HG03060 (cell line): ENCODE measurements at regions not wholly inside any gene's neighbourhood (a gene's known extent, or its start where the extent isn't known, plus 50 kb on each side); places are given as distances from the start of the nearest gene placed in this dataset.
"Not testable (repeated sequence)": the region's sequence is repeated elsewhere in the genome, so short reads cannot be mapped to it uniquely, and the experiment has no call there.

Experiments used
- ATAC-seq: cut with Tn5 transposase; IDR thresholded peaks from one replicate; pipeline ENCODE4 v1.9.1; 2021; ENCODE audit warnings: low read depth, moderate number of reproducible peaks; ENCODE audit not compliant: unreplicated experiment

GRCh38 chr12:67107751-67108269 is 161.3 kb upstream of the CAND1 start:
- ATAC-seq, result no peak

DNA sequence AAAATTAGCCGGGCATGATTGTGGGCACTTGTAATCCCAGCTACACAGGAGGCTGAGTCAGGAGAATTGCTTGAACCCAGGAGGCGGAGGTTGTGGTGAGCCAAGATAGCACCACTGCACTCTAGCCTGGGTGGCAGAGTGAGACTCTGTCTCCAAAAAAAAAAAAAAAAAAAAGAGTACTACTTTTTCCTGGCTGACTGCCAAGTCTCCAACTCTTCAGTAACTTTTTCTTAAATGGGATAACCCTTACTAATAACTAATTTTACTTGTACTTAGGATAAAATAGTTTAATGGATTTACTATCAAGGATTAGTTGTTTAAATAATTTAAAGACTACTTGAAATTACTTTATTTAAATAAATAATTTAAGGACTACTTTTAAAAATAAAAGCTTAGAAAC is 158.8 kb upstream of the CAND1 start:
- not testable (repeated sequence) for ATAC-seq

GRCh38 chr12:67111182-67111581 is 158.0 kb upstream of the CAND1 start:
- ATAC-seq, result no peak

- ATAC-seq, result no peak
Measured at GRCh38 chr12:67112586-67112985, 156.6 kb upstream of the CAND1 start.

DNA sequence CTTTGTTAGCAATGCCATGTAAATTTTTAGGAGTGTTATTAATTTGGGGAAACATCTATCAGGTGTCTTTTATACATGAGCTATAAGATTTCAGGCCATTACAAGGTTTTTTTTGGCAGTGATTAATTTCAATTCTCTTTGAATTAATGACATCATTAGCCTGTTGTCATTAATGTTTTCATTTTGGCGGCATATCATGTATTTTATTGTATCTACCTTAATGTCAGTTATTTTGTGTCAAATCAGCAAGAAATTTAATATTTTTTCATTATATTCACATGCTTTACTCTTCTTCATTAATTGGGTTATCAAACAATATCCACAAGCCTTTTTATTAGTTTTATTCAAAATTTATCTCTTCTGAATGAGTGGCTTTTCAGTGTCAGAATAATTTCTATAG is 153.0 kb upstream of the CAND1 start:
- ATAC-seq, result no peak

- ATAC-seq, result no peak
Measured at GRCh38 chr12:67122584-67122983, 146.6 kb upstream of the CAND1 start.

GRCh38 chr12:67137256-67137655 is 131.9 kb upstream of the CAND1 start:
- no peak for ATAC-seq

GRCh38 chr12:67141296-67142018 is 127.7 kb upstream of the CAND1 start:
- no peak for ATAC-seq

- no peak for ATAC-seq
Measured at GRCh38 chr12:67145692-67146091, 123.5 kb upstream of the CAND1 start.

- ATAC-seq, result no peak
Measured at GRCh38 chr12:67147030-67147429, 122.1 kb upstream of the CAND1 start.

DNA sequence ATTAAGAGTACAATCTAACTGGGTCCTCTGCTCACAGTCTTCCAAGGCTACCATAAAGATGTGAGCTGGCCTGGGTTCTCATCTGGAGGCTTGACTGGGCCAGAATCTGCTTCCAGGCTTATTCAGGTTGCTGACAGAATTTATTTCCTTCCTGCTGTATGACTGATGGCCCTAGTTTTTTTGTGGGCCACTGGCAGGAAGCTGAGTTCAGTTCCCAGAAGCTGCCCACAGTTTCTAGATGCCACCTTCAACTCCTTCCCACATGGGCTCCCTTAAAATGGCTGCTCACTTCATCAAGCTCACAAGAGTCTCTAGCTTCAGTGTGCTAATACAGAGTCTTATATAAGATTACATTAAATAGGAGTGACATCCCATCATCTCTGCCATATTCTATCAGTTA is 121.7 kb upstream of the CAND1 start:
- no peak for ATAC-seq

- no peak for ATAC-seq
Measured at GRCh38 chr12:67148265-67148664, 120.9 kb upstream of the CAND1 start.

DNA sequence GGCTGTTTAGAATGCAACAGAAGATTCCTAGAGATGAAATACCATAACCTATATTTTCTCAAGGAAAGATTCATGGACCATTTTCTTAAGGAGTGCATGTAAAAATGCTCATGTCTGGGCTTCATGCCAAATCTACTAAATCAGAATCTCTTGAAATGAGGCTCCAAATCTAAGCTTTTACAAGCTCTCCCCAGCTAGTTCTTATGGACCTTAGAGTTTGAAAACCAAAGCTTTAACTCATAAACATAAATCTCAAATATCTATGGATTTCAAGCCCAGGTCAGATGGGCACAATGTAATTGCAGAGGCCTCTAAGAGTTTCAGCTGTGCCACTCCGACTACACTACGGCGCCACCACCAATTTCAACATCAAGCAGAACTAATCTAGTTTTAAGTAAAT is 117.3 kb upstream of the CAND1 start:
- no peak for ATAC-seq

DNA sequence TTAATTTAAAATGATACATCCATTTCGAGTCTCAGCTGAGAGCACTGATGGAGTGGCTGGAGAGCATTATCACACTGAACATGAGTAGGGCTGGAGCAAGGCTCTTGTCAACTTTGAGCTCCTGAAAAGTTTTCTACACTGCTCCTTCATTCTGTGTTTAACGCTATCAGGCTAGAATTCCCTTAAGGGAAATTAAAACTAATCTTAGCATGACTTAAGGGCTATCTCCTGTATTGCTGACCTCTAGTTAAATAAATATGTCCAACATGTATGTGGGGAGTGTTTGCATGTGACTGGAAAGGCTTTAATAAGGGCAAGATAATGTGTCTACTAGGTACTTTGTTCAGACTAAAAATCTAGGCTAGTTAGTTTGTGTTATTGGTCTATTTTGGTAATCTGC is 116.7 kb upstream of the CAND1 start:
- ATAC-seq, result no peak

DNA sequence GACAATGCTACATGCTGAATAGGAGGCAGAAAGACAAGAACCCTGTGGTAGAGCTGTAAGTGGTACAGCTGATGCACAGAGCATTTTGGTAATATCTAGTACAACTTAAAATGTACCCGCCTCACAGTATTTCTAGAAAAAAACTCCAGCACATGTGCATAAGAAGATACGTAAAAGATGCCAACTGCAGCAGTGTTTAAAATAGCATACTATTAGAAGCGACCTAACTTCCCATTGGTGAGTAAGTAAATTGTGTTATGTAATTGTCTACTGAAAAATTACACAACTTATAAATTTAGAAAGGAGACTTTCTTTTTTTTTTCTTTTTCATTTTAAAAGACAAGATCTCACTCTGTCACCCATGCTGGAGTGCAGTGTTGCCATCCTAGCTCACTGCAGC is 114.3 kb upstream of the CAND1 start:
- no peak for ATAC-seq

- no peak for ATAC-seq
Measured at GRCh38 chr12:67155863-67156262, 113.3 kb upstream of the CAND1 start.

DNA sequence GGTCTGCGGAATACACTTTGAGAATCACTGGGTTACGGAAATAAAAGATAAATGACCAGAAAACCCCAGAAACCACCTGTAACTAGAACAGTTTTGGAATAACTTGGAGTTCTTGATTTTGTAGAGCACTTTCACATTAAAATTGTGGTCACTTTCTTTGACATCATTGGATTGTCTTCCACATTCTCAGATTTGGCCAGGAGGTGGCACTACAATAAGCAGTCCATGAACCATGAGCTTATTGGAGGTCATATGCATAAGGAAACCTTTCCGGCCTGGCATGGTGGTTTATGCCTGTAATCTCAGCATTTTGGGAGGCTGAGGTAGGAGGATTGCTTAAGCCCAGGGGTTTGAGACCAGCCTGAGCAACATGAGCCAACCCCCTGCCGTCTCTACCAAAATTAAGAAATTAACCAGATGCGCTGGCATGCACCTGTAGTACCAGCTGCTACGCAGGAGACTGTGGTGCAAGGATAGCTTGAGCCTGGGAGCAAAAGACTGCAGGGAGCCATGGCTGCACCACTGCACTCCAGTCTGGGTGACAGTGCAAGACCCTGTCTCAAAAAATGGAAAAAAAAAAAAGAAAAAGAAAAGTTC is 107.7 kb upstream of the CAND1 start:
- ATAC-seq, result no peak

- no peak for ATAC-seq
Measured at GRCh38 chr12:67173258-67173657, 95.9 kb upstream of the CAND1 start.

DNA sequence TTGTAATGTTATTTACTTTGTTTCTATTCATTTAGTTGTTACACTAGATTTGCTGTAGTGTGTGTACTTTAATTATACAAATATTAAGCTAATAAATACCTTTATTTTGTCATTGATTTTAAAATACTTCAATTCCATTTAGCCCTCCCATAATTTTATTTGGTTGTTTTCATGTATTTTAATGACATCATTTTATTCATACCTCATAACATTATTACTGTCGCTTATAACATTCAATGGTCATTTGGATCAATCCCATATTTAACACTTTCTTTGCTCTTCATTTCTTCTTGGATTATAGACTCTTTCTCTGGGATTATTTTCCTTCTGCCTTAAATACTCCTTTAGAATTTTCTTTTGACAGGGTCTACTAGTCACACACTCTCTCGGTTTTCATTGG is 86.6 kb upstream of the CAND1 start:
- ATAC-seq, result no peak

- no peak for ATAC-seq
Measured at GRCh38 chr12:67193704-67194103, 75.5 kb upstream of the CAND1 start.

DNA sequence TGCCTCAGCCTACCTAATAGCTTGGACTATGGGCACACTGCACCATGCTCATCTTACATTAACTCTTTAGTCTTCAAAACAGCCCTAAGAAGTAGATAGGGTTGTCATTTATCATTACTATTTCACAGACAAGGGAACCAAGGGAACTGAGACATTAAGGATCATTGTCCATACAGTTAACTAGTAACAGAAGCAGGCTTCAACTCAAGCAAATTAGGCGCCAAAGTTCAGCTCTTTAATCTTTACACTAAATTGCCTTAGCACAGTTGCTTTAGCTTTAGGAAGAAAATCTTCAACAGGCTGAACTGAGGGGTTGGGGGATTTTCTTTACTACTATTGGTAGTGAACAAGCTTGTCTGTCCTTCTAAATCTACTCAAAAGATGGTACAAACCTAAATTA is 68.8 kb upstream of the CAND1 start:
- no peak for ATAC-seq

DNA sequence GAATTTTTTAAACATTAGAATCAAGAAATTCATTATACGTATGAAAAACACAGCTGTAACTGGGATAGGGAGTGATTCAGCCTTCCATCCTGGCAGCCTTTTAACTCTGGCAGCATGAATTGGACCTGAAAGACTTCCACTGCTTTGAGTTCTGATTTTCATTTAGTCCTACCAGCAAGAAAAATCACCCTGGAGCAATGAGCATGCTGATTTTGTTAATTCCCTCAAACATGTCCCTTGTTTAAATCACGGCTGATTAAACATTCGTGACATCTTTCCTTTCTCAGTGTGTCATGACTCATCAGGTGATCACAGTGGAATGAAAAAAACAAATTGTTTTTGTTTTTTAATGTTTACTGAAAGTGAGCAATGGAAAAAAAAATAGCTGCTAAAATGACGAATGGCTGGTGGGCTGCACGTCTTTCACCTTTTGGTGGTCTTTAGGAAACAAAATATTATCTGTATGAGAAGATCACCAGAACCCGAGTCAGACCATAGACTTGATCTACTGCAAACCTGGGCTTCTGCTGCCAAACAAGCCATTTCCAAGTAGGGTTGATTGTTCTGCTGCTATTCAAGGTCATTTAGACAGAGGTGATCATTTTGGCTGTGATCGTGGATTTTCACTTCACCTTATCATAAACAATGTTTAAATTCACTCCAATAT is 67.0 kb upstream of the CAND1 start:
- ATAC-seq, result no peak
